NCI-H1105 treated with DMSO at 0.1 percent for 48 hours (cell line): ENCODE measurements at regions not wholly inside any gene's neighbourhood (a gene's known extent, or its start where the extent isn't known, plus 50 kb on each side); places are given as distances from the start of the nearest gene placed in this dataset.
"Not testable (repeated sequence)": the region's sequence is repeated elsewhere in the genome, so short reads cannot be mapped to it uniquely, and the experiment has no call there.

Experiments
- DNase-seq: peaks from one replicate; lab custom pipeline; 2025; lab: John Stamatoyannopoulos, UW

DNA sequence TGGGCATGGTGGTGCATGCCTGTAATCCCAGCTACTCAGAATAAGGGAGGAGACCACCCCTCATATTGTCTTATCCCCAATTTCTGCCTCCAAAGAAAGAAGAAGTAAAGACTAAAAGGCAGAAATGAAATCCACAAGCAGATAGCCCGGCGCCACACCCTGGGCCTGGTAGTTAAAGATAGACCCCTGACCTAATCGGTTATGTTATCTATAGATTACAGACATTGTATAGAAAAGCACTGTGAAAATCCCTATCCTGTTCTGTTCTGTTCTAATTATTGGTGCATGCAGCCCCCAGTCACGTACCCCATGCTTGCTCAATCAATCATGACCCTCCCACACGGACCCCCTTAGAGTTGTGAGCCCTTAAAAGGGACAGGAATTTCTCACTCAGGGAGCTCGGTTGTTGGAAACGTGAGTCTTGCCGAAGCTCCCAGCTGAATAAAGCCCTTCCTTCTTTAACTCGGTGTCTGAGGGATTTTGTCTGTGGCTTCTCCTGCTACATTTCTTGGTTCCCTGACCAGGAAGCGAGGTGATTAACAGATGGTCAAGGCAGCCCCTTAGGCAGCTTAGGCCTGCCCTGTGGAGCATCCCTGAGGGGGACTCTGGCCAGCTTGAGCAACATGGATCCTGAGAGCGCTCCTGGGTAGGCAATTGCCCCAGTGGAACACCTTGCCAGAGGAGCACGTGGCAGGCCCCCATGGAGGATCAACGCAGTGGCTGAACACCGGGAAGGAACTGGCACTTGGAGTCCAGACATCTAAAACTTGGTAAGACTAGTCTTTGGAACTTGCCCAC, 188.7 kb upstream of the NDUFV2 start:
- DNase-seq = not testable (repeated sequence)

DNA sequence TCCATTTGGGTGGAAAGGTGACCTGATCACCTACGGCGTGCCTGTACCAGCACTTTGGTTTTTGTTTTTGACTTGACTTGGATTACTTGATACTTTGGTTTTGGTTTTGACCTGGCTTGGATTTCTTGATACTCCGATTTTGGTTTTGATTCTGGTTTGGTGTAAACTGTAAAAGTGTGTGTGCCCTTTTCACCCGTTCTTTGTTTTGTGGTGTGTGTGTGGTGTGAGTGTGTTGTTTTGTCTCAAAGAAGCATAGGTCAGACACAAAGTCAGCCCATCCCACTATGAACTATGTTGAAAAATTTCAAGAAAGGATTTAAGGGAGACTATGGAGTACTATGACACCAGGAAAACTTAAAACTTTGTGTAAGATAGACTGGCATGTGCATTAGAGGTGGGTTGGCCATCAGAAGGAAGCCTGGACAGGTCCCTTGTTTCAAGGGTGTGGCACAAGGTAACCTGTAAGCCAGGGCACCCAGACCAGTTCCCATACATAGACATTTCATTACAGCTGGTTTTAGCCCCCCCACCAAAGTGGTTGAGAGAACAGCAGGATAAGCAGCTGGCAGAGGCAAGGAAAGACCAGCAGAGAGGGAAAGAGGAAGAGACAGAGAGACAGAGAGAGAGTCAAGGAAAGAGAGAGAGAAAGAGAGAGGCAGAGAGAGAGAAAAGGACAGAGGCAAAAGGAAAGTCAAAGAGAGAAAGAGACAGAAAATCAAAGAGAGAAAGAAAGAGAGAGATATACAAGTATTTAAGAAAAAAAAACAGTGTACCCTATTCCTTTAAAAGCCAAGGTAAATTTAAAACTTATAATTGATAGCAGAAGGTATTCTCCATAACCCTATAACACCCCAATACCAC, 187.9 kb upstream of the NDUFV2 start:
- not testable (repeated sequence) for DNase-seq

DNA sequence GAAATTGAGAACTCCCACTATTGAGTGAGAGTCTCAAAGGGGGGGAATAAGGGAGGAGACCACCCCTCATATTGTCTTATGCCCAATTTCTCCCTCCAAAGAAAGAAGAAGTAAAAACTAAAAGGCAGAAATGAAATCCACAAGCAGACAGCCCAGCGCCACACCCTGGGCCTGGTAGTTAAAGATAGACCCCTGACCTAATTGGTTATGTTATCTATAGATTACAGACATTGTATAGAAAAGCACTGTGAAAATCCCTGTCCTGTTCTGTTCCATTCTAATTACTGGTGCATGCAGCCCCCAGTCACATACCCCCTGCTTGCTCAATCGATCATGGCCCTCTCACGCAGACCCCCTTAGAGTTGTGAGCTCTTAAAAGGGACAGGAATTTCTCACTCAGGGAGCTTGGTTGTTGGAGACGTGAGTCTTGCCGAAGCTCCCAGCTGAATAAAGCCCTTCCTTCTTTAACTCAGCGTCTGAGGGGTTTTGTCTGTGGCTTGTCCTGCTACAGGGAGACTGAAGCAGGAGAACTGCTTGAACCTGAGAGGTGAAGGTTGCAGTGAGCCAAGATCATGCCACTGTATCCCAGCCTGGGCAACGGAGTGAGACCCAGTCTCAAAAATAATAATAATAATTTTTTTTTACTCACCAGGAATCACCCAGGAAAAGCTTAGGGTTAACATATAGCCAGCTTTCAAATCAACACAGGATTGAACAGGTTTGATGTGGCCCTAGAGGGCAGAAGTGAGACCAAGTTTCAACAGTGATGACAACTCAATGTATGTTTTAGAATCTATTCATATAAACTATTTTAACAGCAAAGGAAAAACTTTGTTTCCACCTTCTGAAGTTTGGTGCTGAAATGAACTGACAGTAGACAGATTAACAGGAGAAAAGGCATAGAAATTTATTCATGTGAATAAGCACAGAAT, 181.4 kb upstream of the NDUFV2 start:
- DNase-seq = not testable (repeated sequence)

DNA sequence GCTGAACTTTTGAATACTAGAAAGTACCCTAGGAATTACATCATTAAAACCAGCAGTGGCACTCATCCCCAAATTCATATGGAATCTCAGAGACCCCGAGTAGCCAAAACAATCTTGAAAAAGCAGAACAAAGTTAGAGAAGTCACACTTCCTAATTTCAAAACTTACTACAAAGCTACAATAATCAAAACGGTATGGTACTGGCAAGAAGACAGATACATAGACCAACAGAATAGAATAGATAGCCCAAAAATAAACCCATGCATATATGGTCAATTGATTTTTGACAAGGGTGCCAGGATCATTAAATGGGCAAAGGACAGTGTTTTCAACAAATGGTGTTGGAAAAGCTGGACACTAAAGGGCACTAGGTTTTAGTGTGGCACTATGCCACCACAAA, 176.0 kb upstream of the NDUFV2 start:
- no peak for DNase-seq

DNA sequence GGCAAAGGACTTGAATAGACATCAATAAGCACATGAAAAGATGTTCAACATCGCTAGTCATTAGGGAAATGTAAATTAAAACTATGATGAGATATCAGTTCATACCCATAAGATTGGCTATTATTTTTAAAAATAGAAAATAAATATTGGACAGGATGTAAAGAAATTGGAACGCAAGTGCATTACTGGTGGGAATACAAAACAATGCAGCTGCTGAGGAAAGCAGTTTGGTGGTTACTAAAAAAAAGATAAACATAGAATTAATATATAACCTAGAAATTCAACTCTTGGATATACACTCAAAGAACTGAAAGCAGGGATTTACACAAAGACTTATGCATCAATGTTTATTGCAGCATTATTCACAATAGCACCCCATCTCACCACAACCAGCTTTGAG, 174.5 kb upstream of the NDUFV2 start:
- no peak for DNase-seq

DNA sequence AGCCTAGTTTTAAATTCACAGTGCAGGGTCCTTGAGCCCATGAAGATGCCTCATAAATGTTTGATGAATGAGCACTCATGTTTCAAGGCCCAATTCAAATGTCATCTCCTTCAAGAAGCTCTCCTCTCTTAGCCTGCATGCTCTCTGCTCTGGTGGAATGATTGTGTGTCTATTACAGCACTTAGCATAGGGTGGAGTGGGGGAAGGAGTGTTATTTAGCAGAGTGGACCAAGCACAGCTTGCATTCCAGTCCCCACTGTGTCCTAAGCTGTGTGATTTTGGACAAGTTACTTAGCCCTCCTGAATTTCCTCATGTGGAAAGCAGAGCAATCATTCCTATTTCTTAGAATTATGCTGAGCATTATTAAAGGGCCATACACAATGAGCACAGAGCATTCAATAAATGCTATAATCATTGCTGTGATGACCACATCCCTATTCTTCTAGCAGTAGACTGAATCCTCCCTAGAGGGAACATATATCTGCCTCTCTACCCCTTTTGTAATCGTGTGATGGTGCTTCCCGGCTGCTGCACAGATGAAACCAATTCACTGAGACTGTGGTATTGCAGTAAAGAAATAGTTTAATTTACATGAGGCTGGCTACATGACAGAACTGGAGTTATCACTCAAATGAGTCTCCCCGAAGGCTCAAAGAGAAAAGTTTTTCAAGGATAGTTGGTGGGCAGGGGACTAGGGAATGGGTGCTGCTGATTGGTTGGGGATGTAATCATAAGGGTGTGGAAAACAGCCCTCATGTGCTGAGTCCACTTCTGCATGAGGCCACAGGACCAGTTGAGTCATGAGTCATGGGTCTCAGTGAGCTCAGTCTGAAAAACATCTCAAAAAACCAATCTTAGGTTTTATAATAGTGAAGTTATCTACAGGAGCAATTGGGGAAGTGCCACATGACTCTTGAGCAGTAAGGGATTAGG, 173.4 kb upstream of the NDUFV2 start:
- no peak for DNase-seq

DNA sequence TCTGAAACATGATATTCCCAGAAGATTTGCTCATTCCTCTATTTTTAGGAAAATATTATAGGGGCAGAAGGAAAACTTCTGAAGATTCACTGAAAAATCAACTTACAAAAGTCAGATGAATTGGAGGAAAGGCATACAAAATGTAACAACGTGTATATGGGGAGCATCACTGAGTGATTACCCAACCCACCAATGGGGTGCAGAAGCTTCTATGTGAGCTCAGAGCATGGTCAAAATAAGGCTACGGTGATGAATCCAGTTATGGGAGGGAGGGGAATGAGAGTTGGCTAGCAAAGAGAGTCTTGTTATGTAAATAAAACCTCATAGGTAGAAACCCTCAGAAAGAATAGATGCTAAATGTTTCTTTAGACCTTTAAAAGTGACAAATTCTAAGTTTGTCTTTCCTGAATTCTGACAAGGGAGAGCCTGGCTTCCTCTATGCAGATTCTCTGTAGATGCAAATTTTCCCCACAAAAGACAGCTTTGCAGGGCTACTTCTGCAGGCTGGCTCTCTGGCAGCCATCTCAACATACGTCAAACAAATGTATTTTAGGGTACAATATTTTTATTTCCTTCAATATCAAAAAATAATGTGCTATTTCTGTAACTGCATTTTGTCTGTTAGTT, 171.4 kb upstream of the NDUFV2 start:
- no peak for DNase-seq

DNA sequence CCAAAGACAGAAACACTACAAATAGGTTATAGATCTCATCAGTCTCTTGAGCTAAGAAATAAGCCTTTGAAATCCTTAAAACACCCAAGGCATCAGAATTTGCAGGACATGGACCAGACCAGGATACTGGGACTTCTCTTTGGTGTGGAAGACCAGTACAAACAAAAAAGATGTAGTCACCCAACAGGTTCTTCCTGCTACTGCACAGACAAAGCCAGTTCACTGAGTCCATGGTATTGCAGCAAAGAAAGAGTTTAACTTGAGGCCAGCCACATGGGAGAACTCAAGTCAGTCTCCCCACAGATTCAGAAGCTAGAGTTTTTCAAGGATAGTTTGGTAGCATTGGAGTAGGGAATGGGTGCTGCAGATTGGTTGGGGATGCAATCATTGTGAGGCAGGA, 169.6 kb upstream of the NDUFV2 start:
- no peak for DNase-seq

DNA sequence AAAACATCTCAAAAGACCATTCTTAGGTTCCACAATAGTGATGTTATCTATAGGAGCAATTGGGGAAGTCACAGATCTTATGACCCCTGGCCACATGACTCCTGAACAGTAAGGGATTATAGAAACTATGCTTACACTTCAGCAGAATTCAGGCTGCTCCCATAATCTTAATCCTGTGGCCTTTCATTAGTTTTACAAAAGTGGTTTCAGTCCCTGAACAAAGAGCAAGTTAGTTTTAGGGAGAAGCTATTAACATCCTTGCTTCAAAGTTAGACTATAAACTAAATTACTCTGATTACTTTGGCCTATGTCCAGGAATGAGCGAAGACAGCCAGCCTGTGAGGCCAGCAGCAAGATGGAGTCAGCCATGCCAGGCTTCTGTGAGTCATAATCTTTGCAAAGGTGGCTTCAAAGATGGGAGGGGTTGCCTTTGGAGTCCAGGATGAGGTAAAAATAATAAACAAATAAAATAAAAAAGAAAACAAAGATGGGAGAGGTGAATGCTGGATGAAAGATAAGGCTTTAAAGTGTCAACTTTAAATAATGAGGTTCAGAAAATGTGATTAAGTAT, 168.7 kb upstream of the NDUFV2 start:
- DNase-seq = no peak

DNA sequence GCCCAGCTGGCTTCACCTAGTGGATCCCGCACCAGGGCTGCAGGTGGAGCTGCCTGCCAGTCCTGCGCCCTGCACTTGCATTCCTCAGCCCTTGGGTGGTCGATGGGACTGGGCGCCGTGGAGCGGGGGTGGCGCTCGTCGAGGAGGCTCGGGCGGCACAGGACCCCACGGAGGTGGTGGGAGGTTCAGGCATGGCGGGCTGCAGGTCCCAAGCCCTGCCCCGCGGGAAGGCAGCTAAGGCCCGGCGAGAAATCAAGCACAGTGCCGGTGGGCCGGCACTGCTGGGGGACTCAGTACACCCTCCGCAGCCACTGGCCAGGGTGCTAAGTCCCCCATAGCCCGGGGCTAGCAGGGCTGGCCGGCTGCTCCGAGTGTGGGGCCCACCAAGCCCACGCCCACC, 167.2 kb upstream of the NDUFV2 start:
- not testable (repeated sequence) for DNase-seq

DNA sequence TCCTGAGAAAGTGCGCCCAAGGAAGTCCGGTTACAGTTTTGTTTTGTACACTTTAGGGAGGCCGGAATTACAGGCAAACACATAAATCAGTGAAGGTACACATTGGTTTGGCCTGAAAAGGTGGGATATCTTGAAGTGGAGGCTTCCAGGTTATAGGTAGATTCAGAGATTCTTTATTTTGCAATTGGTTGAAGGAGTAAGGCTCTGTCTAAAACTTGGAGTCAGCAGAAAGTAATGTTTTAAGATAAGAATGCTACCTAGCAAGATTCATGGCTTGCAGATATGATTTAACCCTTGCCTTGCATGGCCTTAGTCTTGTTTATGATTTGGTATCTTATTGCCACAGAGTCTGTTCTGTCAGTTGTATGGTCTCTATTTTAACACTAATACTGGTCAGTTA, 165.9 kb upstream of the NDUFV2 start:
- no peak for DNase-seq

DNA sequence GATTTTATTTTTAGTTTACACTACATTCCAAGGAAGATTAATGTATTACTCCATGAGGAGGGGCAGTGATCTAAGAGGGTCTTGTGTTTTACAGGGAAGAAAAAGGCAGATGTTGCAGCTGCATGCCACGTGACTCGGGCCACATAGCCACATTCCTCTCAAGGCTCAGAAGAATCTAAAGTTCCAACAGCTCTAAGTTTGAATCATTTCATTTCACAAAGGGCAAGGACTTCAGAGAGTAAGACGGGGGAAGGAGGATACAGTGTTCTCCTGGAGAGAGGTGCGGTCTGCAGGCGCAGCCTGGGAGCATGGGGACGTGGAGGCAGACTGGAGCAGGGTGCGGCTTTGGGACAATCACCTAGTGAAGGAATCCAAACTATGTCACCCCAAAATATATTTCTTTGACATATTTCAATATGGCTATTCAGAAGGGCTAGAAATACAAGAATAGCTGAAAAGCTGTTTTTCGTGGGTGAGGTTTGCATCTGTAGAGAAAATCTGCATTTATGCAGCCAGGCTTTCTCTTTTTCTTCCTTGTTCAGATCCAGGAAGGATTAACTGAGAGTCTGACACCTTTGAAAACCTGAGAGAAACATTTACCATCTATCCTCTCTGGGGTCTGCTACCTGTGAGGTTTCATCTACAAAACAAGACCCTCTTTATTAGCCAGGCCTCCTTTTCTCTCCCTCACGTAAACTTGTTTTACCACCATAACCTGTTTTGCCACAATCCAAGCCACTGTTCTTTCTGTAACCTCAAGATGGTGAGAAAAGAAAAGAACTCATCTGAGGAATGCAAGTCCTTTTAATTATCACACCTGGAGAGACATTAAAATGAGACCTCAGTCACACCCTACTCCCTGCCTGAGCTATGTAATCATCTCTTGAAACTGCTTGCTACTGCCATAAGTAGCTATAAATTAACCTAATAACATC, 165.1 kb upstream of the NDUFV2 start:
- DNase-seq = no peak

DNA sequence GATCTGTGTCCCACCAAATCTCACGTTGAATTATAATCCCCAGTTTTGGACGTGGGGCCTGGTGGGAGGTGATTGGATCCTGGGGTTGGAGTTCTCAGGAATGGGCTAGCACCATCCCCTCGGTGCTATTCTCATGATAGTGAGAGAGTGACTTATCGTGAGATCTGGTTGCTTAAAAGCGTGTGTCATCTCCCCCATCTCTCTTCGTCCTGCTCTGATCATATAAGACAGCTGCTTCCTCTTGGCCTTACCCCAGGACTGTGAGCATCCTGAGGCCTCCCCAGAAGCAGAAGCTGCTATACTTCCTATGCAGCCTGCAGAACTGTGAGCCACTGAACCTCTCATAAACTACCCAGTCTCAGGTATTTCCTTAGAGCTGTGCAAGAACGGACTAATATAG, 163.7 kb upstream of the NDUFV2 start:
- no peak for DNase-seq

DNA sequence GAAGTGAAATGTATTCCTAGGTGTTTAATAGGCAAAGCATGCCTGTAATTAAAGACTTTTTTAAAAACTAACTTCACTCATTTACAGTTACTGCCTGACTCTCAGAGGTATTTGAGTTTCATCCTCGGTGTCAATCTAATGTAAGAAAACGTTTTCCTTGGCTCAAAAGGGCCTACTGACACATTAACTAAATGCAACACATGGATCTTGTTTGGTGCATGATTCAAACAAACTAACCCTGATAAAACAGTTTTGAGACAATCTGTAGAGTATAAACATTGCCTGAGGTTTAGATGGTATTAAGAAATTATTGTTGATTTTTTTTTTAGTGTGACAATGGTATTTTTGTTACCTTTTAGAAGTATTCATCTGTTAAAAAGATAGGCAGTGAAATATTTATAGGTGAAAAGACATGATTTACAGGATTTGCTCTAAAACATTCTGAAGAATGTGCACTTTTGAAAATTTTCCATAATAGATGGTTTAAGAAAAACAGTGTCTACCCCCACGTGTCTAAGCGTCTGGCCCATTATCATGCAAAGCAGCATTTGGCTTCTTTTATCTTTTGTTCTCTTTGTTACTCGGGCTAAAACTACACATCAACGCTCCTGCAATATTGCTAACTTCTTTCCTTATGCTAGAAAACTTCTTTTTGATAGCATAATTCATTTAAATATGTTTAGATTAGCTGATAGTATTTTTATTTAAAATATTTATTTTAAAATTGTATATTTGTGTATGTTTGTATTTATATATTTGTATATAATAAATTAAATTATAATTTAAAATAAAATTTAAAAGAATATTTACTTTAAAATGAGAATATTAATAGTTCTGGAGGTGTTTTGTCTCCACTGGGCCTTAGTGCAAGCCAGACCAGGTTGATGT, 160.2 kb upstream of the NDUFV2 start:
- DNase-seq = no peak

DNA sequence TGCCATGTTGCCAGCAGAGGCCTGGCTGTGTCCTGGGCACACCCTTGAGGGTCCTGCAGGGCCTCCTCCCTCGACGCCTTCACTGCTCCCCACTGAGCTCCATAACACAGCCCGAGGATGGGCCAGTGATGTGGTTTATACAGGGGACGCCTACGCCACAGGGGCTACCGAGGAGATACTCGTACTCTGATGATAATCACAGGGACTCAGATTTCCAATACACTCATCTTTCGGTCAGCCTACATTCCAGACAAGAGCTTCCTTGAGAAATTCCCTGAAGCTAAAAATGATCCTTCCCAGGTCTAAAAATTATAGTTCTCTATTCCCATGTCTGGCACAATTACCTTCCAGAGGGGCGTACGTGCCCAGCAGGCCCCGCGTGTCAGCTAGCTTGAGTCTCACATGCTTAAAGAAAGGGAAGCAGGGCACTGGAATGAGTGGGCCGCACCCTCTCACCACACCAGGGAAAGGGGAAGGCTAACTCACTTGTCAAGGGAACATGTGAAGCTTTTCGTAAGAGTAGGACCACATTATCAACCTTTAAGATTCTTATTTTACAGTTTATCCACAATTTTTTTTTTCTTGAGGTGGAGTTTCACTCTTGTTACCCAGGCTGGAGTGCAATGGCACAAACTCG, 159.5 kb upstream of the NDUFV2 start:
- no peak for DNase-seq

DNA sequence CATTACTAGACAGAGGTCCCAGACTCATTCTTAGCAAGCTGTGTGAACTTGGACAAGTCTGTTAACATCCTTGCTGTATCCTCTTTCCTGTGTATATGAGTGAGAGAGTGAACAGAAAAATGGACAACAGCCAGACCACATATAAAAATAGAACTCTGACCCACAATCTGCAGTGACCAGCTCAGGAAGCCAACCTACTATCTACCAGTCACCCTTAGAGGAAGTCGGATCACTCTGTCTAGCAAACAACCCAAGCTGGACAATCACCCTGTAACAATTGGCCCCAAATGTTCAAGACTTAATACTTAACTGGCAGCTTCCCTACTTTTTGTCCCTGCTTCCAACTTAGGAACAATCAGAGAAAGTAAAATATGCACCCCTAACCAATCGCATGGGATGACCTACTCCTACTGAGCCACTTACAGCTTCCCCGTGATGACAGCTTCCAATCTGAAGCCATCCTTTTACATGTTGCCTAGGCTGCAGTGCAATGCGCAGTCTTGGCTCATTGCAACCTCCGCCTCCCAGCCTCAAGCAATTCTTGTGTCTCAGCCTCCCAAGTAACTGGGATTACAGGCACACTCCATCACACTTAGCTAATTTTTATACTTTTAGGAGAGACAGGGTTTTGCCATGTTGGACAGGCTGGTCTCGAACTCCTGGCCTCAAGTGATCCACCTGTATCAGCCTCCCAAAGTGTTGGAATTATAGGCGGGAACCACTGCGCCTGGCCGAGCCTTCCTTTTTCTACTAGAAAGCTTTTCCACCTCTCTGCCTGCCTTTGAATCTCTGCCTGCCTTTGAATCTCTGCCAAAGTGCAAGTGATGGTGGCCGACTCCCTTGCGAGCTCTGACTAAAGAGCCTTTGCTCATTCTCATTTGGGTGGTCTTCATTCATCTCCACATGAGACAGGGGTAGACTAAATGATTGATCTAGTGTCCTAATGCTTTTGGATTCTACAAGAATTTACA, 158.3 kb upstream of the NDUFV2 start:
- no peak for DNase-seq
